Sigmoid colon (tissue), 4 donors: ENCODE measurements at regions not wholly inside any gene's neighbourhood (a gene's known extent, or its start where the extent isn't known, plus 50 kb on each side); places are given as distances from the start of the nearest gene placed in this dataset.

Source experiments
- CTCF ChIP-seq, 4 experiments: fragments of 450-650 bp in 3 of 4; fragments of 200-600 bp in 1 of 4; IDR thresholded peaks; one replicate each; pipeline ENCODE4 v1.5.1; 2016 to 2019; ENCODE audit warnings: antibody characterized with exemption in 4 of 4, mild to moderate bottlenecking in 3 of 4, moderate library complexity in 2 of 4
- EP300 ChIP-seq, 4 donors: sonication (generic); formaldehyde crosslinking; IDR thresholded peaks; one replicate each; pipeline ENCODE4 v1.6.1; 2017; ENCODE audit warnings: antibody characterized with exemption in 4 of 4
- POLR2A ChIP-seq, 2 donors: fragments of 450-650 bp; IDR thresholded peaks; one replicate each; pipeline ENCODE4 v1.6.1; 2016; ENCODE audit warnings: antibody characterized with exemption in 2 of 2, mild to moderate bottlenecking in 2 of 2, moderate library complexity in 2 of 2
- POLR2AphosphoS5 ChIP-seq, 4 donors: sonication (generic); formaldehyde crosslinking; IDR thresholded peaks; one replicate each; pipeline ENCODE4 v1.6.1; 2017; ENCODE audit warnings: antibody characterized with exemption in 4 of 4

GRCh38 chr13:85520445-85520844 lies 278.8 kb downstream of the SLITRK6 start:
- no peak for TF ChIP-seq POLR2A (IDR thresholded peaks at IDR 0.05)
- TF ChIP-seq CTCF (IDR thresholded peaks at IDR 0.05), result no peak
- no peak for TF ChIP-seq POLR2AphosphoS5 (IDR thresholded peaks at IDR 0.05)
- no peak for TF ChIP-seq EP300 (IDR thresholded peaks at IDR 0.05)
